IMR-90 (cell line): ENCODE measurements at regions not wholly inside any gene's neighbourhood (a gene's known extent, or its start where the extent isn't known, plus 50 kb on each side); places are given as distances from the start of the nearest gene placed in this dataset.

Experiments used
- BHLHE40 ChIP-seq: fragments of 150-350 bp; IDR thresholded peaks from 2 replicates; pipeline ENCODE4 v1.6.1; 2016; ENCODE audit warnings: mild to moderate bottlenecking, low read depth, low read length
- NFE2L2 ChIP-seq: fragments of 150-350 bp; IDR thresholded peaks from 2 replicates; pipeline ENCODE4 v1.6.1; 2016; ENCODE audit warnings: low read depth, mild to moderate bottlenecking, low read length
- POLR2A ChIP-seq: IDR thresholded peaks from 2 replicates; pipeline ENCODE4 v1.6.1; 2012; ENCODE audit warnings: mild to moderate bottlenecking, low read depth, low read length
- RAD21 ChIP-seq: IDR thresholded peaks from 2 replicates; pipeline ENCODE4 v1.6.1; 2012; ENCODE audit warnings: low read length, improper control_type of control experiment
- SMC3 ChIP-seq: fragments of 150-350 bp; IDR thresholded peaks from 2 replicates; pipeline ENCODE4 v1.6.1; 2016; ENCODE audit warnings: low read depth, mild to moderate bottlenecking, antibody characterized with exemption, low read length, moderate library complexity
- TF ChIP-seq, protein P1 (sequence below): conservative IDR thresholded peaks from 2 replicates; pipeline ENCODE4 v1.5.1; 2012; ENCODE audit warnings: mild to moderate bottlenecking, low read depth, low read length, improper control_type of control experiment
- TF ChIP-seq, protein P2 (sequence below): fragments of 150-350 bp; IDR thresholded peaks from 2 replicates; pipeline ENCODE4 v1.6.1; 2017; ENCODE audit warnings: mild to moderate bottlenecking, antibody characterized with exemption, low read length, low read depth
- TF ChIP-seq, protein P3 (sequence below): fragments of 150-350 bp; IDR thresholded peaks from 2 replicates; pipeline ENCODE4 v1.6.1; 2016; ENCODE audit warnings: low read depth, mild to moderate bottlenecking, low read length, moderate library complexity, borderline replicate concordance

DNA sequence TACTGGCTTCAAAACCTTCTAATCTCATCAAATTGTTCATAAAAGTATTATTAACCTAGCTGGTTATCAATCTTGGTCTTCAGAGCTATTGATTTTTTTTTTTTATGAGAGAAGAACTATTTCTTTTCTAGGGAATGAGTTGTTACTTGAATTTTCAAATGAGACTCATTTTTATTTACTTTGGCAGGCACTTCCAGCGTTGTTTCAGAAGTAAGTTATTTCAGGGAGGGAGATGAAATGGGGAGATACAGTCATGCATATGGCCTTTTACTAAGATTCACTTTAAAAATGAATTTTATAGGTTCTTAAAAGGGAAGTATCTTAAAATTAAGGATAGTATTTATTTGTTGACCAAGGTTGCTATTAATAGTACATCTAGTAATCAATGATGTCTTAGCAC, 129.6 kb downstream of the IZUMO3 start:
- TF ChIP-seq, protein P1, sequence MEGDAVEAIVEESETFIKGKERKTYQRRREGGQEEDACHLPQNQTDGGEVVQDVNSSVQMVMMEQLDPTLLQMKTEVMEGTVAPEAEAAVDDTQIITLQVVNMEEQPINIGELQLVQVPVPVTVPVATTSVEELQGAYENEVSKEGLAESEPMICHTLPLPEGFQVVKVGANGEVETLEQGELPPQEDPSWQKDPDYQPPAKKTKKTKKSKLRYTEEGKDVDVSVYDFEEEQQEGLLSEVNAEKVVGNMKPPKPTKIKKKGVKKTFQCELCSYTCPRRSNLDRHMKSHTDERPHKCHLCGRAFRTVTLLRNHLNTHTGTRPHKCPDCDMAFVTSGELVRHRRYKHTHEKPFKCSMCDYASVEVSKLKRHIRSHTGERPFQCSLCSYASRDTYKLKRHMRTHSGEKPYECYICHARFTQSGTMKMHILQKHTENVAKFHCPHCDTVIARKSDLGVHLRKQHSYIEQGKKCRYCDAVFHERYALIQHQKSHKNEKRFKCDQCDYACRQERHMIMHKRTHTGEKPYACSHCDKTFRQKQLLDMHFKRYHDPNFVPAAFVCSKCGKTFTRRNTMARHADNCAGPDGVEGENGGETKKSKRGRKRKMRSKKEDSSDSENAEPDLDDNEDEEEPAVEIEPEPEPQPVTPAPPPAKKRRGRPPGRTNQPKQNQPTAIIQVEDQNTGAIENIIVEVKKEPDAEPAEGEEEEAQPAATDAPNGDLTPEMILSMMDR = no peak
- TF ChIP-seq, protein P2, sequence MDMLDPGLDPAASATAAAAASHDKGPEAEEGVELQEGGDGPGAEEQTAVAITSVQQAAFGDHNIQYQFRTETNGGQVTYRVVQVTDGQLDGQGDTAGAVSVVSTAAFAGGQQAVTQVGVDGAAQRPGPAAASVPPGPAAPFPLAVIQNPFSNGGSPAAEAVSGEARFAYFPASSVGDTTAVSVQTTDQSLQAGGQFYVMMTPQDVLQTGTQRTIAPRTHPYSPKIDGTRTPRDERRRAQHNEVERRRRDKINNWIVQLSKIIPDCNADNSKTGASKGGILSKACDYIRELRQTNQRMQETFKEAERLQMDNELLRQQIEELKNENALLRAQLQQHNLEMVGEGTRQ = no peak
- TF ChIP-seq, protein P3, sequence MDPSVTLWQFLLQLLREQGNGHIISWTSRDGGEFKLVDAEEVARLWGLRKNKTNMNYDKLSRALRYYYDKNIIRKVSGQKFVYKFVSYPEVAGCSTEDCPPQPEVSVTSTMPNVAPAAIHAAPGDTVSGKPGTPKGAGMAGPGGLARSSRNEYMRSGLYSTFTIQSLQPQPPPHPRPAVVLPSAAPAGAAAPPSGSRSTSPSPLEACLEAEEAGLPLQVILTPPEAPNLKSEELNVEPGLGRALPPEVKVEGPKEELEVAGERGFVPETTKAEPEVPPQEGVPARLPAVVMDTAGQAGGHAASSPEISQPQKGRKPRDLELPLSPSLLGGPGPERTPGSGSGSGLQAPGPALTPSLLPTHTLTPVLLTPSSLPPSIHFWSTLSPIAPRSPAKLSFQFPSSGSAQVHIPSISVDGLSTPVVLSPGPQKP = no peak
- TF ChIP-seq POLR2A = no peak
- TF ChIP-seq RAD21 = no peak
- no peak for TF ChIP-seq SMC3
- no peak for TF ChIP-seq NFE2L2
- TF ChIP-seq BHLHE40 = no peak
